Activated CD4-positive, alpha-beta T cell treated with anti-CD3 and anti-CD28 coated beads, Interleukin-2, amount 50 U/mL, for 24 hours (primary cell): ENCODE measurements at regions not wholly inside any gene's neighbourhood (a gene's known extent, or its start where the extent isn't known, plus 50 kb on each side); places are given as distances from the start of the nearest gene placed in this dataset.

Experiments used
- DNase-seq, 2 donors: peaks; one replicate each; pipeline ENCODE4 v3.0.0-alpha.2; 2020; ENCODE audit warnings: low read depth in 1 of 2, low spot score in 1 of 2

- no peak for DNase-seq
Measured at GRCh38 chr9:105828171-105828570, 133.8 kb downstream of the TMEM38B start.

GRCh38 chr9:105828596-105829213, 134.4 kb downstream of the TMEM38B start:
- no peak for DNase-seq

GRCh38 chr9:105830461-105830860, 136.1 kb downstream of the TMEM38B start:
- DNase-seq, result no peak

GRCh38 chr9:105832096-105832710, 137.9 kb downstream of the TMEM38B start:
- DNase-seq, result no peak

- DNase-seq, result no peak
Measured at GRCh38 chr9:105833271-105833975, 139.1 kb downstream of the TMEM38B start.

- DNase-seq, result no peak
Measured at GRCh38 chr9:105834404-105834803, 140.1 kb downstream of the TMEM38B start.

GRCh38 chr9:105835721-105836120, 141.4 kb downstream of the TMEM38B start:
- DNase-seq, result no peak

GRCh38 chr9:105836936-105837660, 142.8 kb downstream of the TMEM38B start:
- DNase-seq, result no peak

- DNase-seq, result no peak
Measured at GRCh38 chr9:105841562-105841961, 147.2 kb downstream of the TMEM38B start.

GRCh38 chr9:105842023-105842644, 147.8 kb downstream of the TMEM38B start:
- peak in 1 of 2 donors; percentile 7 for DNase-seq

- no peak for DNase-seq
Measured at GRCh38 chr9:105846825-105847224, 152.5 kb downstream of the TMEM38B start.

GRCh38 chr9:105850852-105851500, 156.6 kb downstream of the TMEM38B start:
- no peak for DNase-seq

- no peak for DNase-seq
Measured at GRCh38 chr9:105854026-105854782, 159.9 kb downstream of the TMEM38B start.

- no peak for DNase-seq
Measured at GRCh38 chr9:105854783-105855724, 160.7 kb downstream of the TMEM38B start.

GRCh38 chr9:105855987-105856386, 161.6 kb downstream of the TMEM38B start:
- DNase-seq, result no peak

- no peak for DNase-seq
Measured at GRCh38 chr9:105858006-105858690, 163.8 kb downstream of the TMEM38B start.

GRCh38 chr9:105858877-105859276, 164.5 kb downstream of the TMEM38B start:
- DNase-seq, result peak in 1 of 2 donors; percentile 1

GRCh38 chr9:105859428-105860091, 165.2 kb downstream of the TMEM38B start:
- DNase-seq, result no peak
